ENCODE measurements at regions not wholly inside any gene's neighbourhood (a gene's known extent, or its start where the extent isn't known, plus 50 kb on each side); places are given as distances from the start of the nearest gene placed in this dataset.
"Not testable (repeated sequence)": the region's sequence is repeated elsewhere in the genome, so short reads cannot be mapped to it uniquely, and the experiment has no call there.

DNA sequence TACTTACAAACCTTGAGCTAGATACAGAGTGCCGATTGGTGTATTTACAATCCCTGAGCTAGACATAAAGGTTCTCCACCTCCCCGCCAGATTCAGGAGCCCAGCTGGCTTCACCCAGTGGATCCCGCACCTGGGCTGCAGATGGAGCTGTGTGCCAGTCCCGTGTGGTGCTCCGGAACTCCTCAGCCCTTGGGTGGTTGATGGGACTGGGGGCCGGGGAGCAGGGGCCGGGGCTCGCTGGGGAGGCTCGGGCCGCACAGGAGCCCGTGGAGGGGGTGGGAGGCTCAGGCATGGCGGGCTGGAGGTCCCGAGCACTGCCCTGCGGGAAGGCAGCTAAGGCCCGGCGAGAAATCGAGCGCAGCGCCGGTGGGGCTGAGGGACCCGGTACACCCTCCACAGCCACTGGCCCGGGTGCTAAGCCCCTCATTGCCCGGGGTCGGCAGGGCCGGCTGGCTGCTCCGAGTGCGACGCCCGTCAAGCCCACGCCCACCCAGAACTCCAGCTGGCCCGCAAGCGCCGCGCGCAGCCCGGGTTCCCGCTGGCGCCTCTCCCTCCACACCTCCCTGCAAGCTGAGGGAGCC, 466.5 kb downstream of the TECRL start:
- not testable (repeated sequence) for TF ChIP-seq POLR2AphosphoS5 (IDR thresholded peaks at IDR 0.05; ENCODE audit: low read depth, low read length); POLR2A (IDR thresholded peaks at IDR 0.05; ENCODE audit: low read depth, low read length); TAF1 (IDR thresholded peaks at IDR 0.05; ENCODE audit: borderline replicate concordance, low read depth, low read length)
